GM23338 (cell line): ENCODE measurements at regions not wholly inside any gene's neighbourhood (a gene's known extent, or its start where the extent isn't known, plus 50 kb on each side); places are given as distances from the start of the nearest gene placed in this dataset.

ENCODE experiments used
- ETS1 ChIP-seq: IDR thresholded peaks from 2 replicates; pipeline ENCODE4 v1.6.1; 2016; ENCODE audit warnings: antibody characterized with exemption
- EZH2 ChIP-seq: fragments of 200-600 bp; sonication (generic); IDR thresholded peaks from one replicate; pipeline ENCODE4 v1.8.0; 2017; ENCODE audit warnings: antibody characterized with exemption, mild to moderate bottlenecking, low read depth; ENCODE audit not compliant: unreplicated experiment
- EZH2phosphoT487 ChIP-seq: fragments of 200-600 bp; sonication (generic); IDR thresholded peaks from one replicate; pipeline ENCODE4 v1.8.1; 2018; ENCODE audit warnings: antibody characterized with exemption; ENCODE audit not compliant: unreplicated experiment
- POLR2AphosphoS5 ChIP-seq: IDR thresholded peaks from 2 replicates; pipeline ENCODE4 v1.6.1; 2016; ENCODE audit warnings: antibody characterized with exemption, low read depth
- TF ChIP-seq, protein P1 (sequence below), 2 experiments: fragments of 200-600 bp in 1 of 2; sonication (generic) in 1 of 2; conservative IDR thresholded peaks; 2 replicates each; pipeline versions ENCODE4 v1.5.1 to v1.6.1; 2016 to 2017; ENCODE audit warnings: antibody characterized with exemption in 2 of 2, low read depth in 2 of 2, mild to moderate bottlenecking in 2 of 2, moderate library complexity in 1 of 2
- TF ChIP-seq, protein P2 (sequence below): IDR thresholded peaks from one replicate; pipeline ENCODE4 v1.6.1; 2018; ENCODE audit warnings: antibody characterized with exemption; ENCODE audit not compliant: unreplicated experiment

GRCh38 chr4:123986268-123986798 is 589.7 kb downstream of the SPRY1 start:
- TF ChIP-seq, protein P1, sequence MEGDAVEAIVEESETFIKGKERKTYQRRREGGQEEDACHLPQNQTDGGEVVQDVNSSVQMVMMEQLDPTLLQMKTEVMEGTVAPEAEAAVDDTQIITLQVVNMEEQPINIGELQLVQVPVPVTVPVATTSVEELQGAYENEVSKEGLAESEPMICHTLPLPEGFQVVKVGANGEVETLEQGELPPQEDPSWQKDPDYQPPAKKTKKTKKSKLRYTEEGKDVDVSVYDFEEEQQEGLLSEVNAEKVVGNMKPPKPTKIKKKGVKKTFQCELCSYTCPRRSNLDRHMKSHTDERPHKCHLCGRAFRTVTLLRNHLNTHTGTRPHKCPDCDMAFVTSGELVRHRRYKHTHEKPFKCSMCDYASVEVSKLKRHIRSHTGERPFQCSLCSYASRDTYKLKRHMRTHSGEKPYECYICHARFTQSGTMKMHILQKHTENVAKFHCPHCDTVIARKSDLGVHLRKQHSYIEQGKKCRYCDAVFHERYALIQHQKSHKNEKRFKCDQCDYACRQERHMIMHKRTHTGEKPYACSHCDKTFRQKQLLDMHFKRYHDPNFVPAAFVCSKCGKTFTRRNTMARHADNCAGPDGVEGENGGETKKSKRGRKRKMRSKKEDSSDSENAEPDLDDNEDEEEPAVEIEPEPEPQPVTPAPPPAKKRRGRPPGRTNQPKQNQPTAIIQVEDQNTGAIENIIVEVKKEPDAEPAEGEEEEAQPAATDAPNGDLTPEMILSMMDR (conservative IDR thresholded peaks at IDR 0.05; ENCODE audit: low read depth in 2 of 2) = no peak
- no peak for TF ChIP-seq POLR2AphosphoS5
- no peak for TF ChIP-seq EZH2phosphoT487
- TF ChIP-seq EZH2 = no peak
- TF ChIP-seq, protein P2, sequence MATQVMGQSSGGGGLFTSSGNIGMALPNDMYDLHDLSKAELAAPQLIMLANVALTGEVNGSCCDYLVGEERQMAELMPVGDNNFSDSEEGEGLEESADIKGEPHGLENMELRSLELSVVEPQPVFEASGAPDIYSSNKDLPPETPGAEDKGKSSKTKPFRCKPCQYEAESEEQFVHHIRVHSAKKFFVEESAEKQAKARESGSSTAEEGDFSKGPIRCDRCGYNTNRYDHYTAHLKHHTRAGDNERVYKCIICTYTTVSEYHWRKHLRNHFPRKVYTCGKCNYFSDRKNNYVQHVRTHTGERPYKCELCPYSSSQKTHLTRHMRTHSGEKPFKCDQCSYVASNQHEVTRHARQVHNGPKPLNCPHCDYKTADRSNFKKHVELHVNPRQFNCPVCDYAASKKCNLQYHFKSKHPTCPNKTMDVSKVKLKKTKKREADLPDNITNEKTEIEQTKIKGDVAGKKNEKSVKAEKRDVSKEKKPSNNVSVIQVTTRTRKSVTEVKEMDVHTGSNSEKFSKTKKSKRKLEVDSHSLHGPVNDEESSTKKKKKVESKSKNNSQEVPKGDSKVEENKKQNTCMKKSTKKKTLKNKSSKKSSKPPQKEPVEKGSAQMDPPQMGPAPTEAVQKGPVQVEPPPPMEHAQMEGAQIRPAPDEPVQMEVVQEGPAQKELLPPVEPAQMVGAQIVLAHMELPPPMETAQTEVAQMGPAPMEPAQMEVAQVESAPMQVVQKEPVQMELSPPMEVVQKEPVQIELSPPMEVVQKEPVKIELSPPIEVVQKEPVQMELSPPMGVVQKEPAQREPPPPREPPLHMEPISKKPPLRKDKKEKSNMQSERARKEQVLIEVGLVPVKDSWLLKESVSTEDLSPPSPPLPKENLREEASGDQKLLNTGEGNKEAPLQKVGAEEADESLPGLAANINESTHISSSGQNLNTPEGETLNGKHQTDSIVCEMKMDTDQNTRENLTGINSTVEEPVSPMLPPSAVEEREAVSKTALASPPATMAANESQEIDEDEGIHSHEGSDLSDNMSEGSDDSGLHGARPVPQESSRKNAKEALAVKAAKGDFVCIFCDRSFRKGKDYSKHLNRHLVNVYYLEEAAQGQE = no peak
- no peak for TF ChIP-seq ETS1
